NCI-H146 (cell line): ENCODE measurements at regions not wholly inside any gene's neighbourhood (a gene's known extent, or its start where the extent isn't known, plus 50 kb on each side); places are given as distances from the start of the nearest gene placed in this dataset.

Experiments used
- DNase-seq: peaks from one replicate; lab custom pipeline; 2025; lab: John Stamatoyannopoulos, UW

- DNase-seq = no peak
These were observed 759.0 kb downstream of the LTN1 start for GRCh38 chr21:28233536-28234220.

GRCh38 chr21:28230559-28230958 lies 762.1 kb downstream of the LTN1 start:
- no peak for DNase-seq

- DNase-seq = no peak
These were observed 762.9 kb downstream of the LTN1 start for GRCh38 chr21:28229814-28230213.

GRCh38 chr21:28228636-28228995 lies 764.1 kb downstream of the LTN1 start:
- no peak for DNase-seq

GRCh38 chr21:28227881-28228635 lies 764.6 kb downstream of the LTN1 start:
- no peak for DNase-seq

GRCh38 chr21:28226563-28226962 lies 766.1 kb downstream of the LTN1 start:
- no peak for DNase-seq

GRCh38 chr21:28224191-28224726 lies 768.4 kb downstream of the LTN1 start:
- DNase-seq = no peak

GRCh38 chr21:28221984-28222383 lies 770.7 kb downstream of the LTN1 start:
- DNase-seq = no peak

GRCh38 chr21:28220680-28221079 lies 772.0 kb downstream of the LTN1 start:
- no peak for DNase-seq

GRCh38 chr21:28216976-28217523 lies 775.6 kb downstream of the LTN1 start:
- DNase-seq = no peak

- DNase-seq = no peak
These were observed 777.3 kb downstream of the LTN1 start for GRCh38 chr21:28215214-28215954.

- no peak for DNase-seq
These were observed 777.9 kb downstream of the LTN1 start for GRCh38 chr21:28214786-28215185.

GRCh38 chr21:28213261-28213660 lies 779.4 kb downstream of the LTN1 start:
- DNase-seq = no peak

- DNase-seq = no peak
These were observed 780.6 kb downstream of the LTN1 start for GRCh38 chr21:28212061-28212460.

- no peak for DNase-seq
These were observed 785.1 kb downstream of the LTN1 start for GRCh38 chr21:28207436-28208173.

GRCh38 chr21:28200726-28201125 lies 792.0 kb downstream of the LTN1 start:
- DNase-seq = no peak

GRCh38 chr21:28196981-28197380 lies 795.7 kb downstream of the LTN1 start:
- DNase-seq = no peak

- no peak for DNase-seq
These were observed 799.5 kb downstream of the LTN1 start for GRCh38 chr21:28193189-28193588.

GRCh38 chr21:28186604-28187003 lies 806.1 kb downstream of the LTN1 start:
- no peak for DNase-seq

- no peak for DNase-seq
These were observed 810.9 kb downstream of the LTN1 start for GRCh38 chr21:28181730-28182129.

GRCh38 chr21:28179136-28179535 lies 813.5 kb downstream of the LTN1 start:
- DNase-seq = no peak

GRCh38 chr21:28177124-28177523 lies 815.6 kb downstream of the LTN1 start:
- DNase-seq = no peak
